ENCODE measurements at regions not wholly inside any gene's neighbourhood (a gene's known extent, or its start where the extent isn't known, plus 50 kb on each side); places are given as distances from the start of the nearest gene placed in this dataset.

DNA sequence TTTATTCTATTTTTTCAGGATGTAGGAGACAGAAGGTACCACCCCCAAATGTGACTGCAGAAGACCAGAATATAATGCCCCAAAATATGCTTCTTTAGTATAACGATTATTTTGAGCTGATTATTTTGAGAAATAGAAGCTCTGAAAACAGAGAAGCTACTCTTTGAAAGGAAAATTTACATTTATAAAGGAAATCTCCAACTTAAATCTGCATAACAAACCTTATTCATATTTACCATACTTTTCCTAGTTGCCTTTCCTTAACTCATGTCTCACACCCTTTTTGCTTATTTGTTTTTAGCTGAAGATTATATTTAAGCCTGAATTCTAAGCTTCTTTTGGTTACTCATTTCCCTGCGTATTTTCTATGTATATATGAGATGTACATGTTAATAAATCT is 127.1 kb upstream of the THSD7A start:
- H3K27ac ChIP-seq (ENCODE audit: low read length) = no peak overlapping the region
- H3K36me3 ChIP-seq (ENCODE audit: insufficient read depth, low read length) = no peaks in the 10 kb centered on the region
- no peaks in the 10 kb centered on the region for H3K27me3 ChIP-seq (ENCODE audit: insufficient read depth, low read depth, low read length)
- no peak overlapping the region for H3K4me2 ChIP-seq (ENCODE audit: low read length)
- TF ChIP-seq SMC3 (conservative IDR thresholded peaks at IDR 0.05; ENCODE audit: poor library complexity) (no peak), TAF1 (IDR thresholded peaks at IDR 0.05; ENCODE audit: low read depth) (no peak), EP300 (conservative IDR thresholded peaks at IDR 0.05; ENCODE audit: poor library complexity, severe bottlenecking) (no peak), MXI1 (conservative IDR thresholded peaks at IDR 0.05; ENCODE audit: poor library complexity, severe bottlenecking) (no peak), RAD21 (conservative IDR thresholded peaks at IDR 0.05) (no peak), POLR2AphosphoS5 (IDR thresholded peaks at IDR 0.05) (no peak), EZH2 (IDR thresholded peaks at IDR 0.05; ENCODE audit: borderline replicate concordance, insufficient read depth, low read length, poor library complexity, severe bottlenecking) (no peak)
- TF ChIP-seq, protein P1, sequence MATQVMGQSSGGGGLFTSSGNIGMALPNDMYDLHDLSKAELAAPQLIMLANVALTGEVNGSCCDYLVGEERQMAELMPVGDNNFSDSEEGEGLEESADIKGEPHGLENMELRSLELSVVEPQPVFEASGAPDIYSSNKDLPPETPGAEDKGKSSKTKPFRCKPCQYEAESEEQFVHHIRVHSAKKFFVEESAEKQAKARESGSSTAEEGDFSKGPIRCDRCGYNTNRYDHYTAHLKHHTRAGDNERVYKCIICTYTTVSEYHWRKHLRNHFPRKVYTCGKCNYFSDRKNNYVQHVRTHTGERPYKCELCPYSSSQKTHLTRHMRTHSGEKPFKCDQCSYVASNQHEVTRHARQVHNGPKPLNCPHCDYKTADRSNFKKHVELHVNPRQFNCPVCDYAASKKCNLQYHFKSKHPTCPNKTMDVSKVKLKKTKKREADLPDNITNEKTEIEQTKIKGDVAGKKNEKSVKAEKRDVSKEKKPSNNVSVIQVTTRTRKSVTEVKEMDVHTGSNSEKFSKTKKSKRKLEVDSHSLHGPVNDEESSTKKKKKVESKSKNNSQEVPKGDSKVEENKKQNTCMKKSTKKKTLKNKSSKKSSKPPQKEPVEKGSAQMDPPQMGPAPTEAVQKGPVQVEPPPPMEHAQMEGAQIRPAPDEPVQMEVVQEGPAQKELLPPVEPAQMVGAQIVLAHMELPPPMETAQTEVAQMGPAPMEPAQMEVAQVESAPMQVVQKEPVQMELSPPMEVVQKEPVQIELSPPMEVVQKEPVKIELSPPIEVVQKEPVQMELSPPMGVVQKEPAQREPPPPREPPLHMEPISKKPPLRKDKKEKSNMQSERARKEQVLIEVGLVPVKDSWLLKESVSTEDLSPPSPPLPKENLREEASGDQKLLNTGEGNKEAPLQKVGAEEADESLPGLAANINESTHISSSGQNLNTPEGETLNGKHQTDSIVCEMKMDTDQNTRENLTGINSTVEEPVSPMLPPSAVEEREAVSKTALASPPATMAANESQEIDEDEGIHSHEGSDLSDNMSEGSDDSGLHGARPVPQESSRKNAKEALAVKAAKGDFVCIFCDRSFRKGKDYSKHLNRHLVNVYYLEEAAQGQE (IDR thresholded peaks at IDR 0.05; ENCODE audit: borderline replicate concordance) = no peak
- TF ChIP-seq, protein P2, sequence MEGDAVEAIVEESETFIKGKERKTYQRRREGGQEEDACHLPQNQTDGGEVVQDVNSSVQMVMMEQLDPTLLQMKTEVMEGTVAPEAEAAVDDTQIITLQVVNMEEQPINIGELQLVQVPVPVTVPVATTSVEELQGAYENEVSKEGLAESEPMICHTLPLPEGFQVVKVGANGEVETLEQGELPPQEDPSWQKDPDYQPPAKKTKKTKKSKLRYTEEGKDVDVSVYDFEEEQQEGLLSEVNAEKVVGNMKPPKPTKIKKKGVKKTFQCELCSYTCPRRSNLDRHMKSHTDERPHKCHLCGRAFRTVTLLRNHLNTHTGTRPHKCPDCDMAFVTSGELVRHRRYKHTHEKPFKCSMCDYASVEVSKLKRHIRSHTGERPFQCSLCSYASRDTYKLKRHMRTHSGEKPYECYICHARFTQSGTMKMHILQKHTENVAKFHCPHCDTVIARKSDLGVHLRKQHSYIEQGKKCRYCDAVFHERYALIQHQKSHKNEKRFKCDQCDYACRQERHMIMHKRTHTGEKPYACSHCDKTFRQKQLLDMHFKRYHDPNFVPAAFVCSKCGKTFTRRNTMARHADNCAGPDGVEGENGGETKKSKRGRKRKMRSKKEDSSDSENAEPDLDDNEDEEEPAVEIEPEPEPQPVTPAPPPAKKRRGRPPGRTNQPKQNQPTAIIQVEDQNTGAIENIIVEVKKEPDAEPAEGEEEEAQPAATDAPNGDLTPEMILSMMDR (IDR thresholded peaks at IDR 0.05; ENCODE audit: poor library complexity, severe bottlenecking) = no peak
- H3K4me3 ChIP-seq (ENCODE audit: low read length) = no peak overlapping the region
- H3K9me2 ChIP-seq (ENCODE audit: insufficient read depth, low read length) = no peaks in the 10 kb centered on the region
- H3K9me3 ChIP-seq (ENCODE audit: low read length) = no peaks in the 10 kb centered on the region
- no peaks in the 10 kb centered on the region for H4K20me1 ChIP-seq (ENCODE audit: insufficient read depth)
- H3F3A ChIP-seq (ENCODE audit: insufficient read depth, low read length, poor library complexity, severe bottlenecking) = no peaks in the 10 kb centered on the region
- no peak overlapping the region for H3K9ac ChIP-seq (ENCODE audit: low read length)
- H2AFZ ChIP-seq (ENCODE audit: low read depth, low read length) = no peak overlapping the region
- H3K79me2 ChIP-seq (replicated peaks; ENCODE audit: insufficient read depth, low read length) = no peaks in the 10 kb centered on the region

DNA sequence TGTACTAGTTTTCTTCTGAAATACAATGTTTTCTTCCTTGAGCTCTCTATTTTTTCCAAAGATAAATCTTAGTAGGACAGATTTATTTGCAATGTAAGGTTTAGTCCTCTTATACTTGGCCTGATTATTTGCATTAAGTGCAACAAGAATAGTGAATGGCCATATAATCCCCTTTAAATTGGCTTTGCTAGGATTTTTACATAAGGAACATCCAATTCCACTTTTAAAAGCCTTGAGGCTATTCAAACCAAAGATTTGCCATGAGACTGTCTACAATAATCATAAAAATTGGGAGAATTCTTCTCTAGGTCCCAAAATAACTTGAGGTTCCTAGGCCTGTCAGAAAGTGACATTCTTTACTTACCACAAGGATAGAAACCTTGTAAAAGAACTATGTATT is 128.6 kb upstream of the THSD7A start:
- H3F3A ChIP-seq (ENCODE audit: insufficient read depth, low read length, poor library complexity, severe bottlenecking) = no peaks in the 10 kb centered on the region
- H3K9ac ChIP-seq (ENCODE audit: low read length) = no peak overlapping the region
- no peaks in the 10 kb centered on the region for H3K36me3 ChIP-seq (ENCODE audit: insufficient read depth, low read length)
- no peak overlapping the region for H3K4me2 ChIP-seq (ENCODE audit: low read length)
- H3K27ac ChIP-seq (ENCODE audit: low read length) = no peak overlapping the region
- H3K9me2 ChIP-seq (ENCODE audit: insufficient read depth, low read length) = no peaks in the 10 kb centered on the region
- TF ChIP-seq SMC3 (conservative IDR thresholded peaks at IDR 0.05; ENCODE audit: poor library complexity) = no peak
- TF ChIP-seq RAD21 (conservative IDR thresholded peaks at IDR 0.05) = no peak
- no peak for TF ChIP-seq MXI1 (conservative IDR thresholded peaks at IDR 0.05; ENCODE audit: poor library complexity, severe bottlenecking)
- TF ChIP-seq, protein P2 (IDR thresholded peaks at IDR 0.05; ENCODE audit: poor library complexity, severe bottlenecking) = no peak
- TF ChIP-seq, protein P1 (IDR thresholded peaks at IDR 0.05; ENCODE audit: borderline replicate concordance) = no peak
- no peak for TF ChIP-seq TAF1 (IDR thresholded peaks at IDR 0.05; ENCODE audit: low read depth)
- TF ChIP-seq EP300 (conservative IDR thresholded peaks at IDR 0.05; ENCODE audit: poor library complexity, severe bottlenecking) = no peak
- TF ChIP-seq POLR2AphosphoS5 (IDR thresholded peaks at IDR 0.05) = no peak
- no peak for TF ChIP-seq EZH2 (IDR thresholded peaks at IDR 0.05; ENCODE audit: borderline replicate concordance, insufficient read depth, low read length, poor library complexity, severe bottlenecking)
- no peaks in the 10 kb centered on the region for H3K27me3 ChIP-seq (ENCODE audit: insufficient read depth, low read depth, low read length)
- no peak overlapping the region for H3K4me3 ChIP-seq (ENCODE audit: low read length)
- no peaks in the 10 kb centered on the region for H3K9me3 ChIP-seq (ENCODE audit: low read length)
- no peak overlapping the region for H2AFZ ChIP-seq (ENCODE audit: low read depth, low read length)
- no peaks in the 10 kb centered on the region for H4K20me1 ChIP-seq (ENCODE audit: insufficient read depth)
- no peaks in the 10 kb centered on the region for H3K79me2 ChIP-seq (replicated peaks; ENCODE audit: insufficient read depth, low read length)
